Gastrocnemius medialis (tissue), 4 donors: ENCODE measurements at regions not wholly inside any gene's neighbourhood (a gene's known extent, or its start where the extent isn't known, plus 50 kb on each side); places are given as distances from the start of the nearest gene placed in this dataset.
"Not testable (repeated sequence)": the region's sequence is repeated elsewhere in the genome, so short reads cannot be mapped to it uniquely, and the experiment has no call there.

ENCODE experiments used
- ATAC-seq, 2 donors: fragments of 150-250 bp; one replicate each; pipeline ENCODE4 v1.9.1; 2016
- DNase-seq, 2 donors: peaks; one replicate each; pipeline ENCODE4 v3.0.0-alpha.2; 2019
- H3K27ac ChIP-seq, 4 donors: fragments of 200-600 bp; sonication (generic); 1 replicate in 1 of 4; 2 replicates in 3 of 4; pipeline ENCODE4 v1.5.1; 2016 to 2018; ENCODE audit warnings: mild to moderate bottlenecking in 2 of 4, moderate library complexity in 1 of 4
- H3K27me3 ChIP-seq, 3 donors: fragments of 200-600 bp; sonication (generic) in 2 of 3; 1 replicate in 1 of 3; 2 replicates in 2 of 3; pipeline versions ENCODE4 v1.5.1 to v1.6.0; 2016 to 2019; ENCODE audit warnings: mild to moderate bottlenecking in 1 of 3, moderate library complexity in 1 of 3
- H3K36me3 ChIP-seq, 2 donors: fragments of 200-600 bp; sonication (generic) in 1 of 2; one replicate each; pipeline ENCODE4 v1.5.1; 2017 to 2018
- H3K4me1 ChIP-seq, 2 donors: fragments of 200-600 bp; sonication (generic) in 1 of 2; one replicate each; pipeline ENCODE4 v1.5.1; 2016 to 2017; ENCODE audit warnings: mild to moderate bottlenecking in 2 of 2
- H3K4me3 ChIP-seq, 4 donors: fragments of 200-600 bp; sonication (generic) in 3 of 4; 1 replicate in 1 of 4; 2 replicates in 3 of 4; pipeline ENCODE4 v1.5.1; 2016 to 2019; ENCODE audit warnings: mild to moderate bottlenecking in 2 of 4
- H3K9me3 ChIP-seq, 3 donors: fragments of 200-600 bp; sonication (generic) in 2 of 3; 1 replicate in 1 of 3; 2 replicates in 2 of 3; pipeline ENCODE4 v1.5.1; 2016 to 2019
- CTCF ChIP-seq, 5 experiments: fragments of 450-650 bp in 3 of 5; fragments of 200-600 bp in 2 of 5; sonication (generic) in 2 of 5; IDR thresholded peaks in 4 of 5; conservative IDR thresholded peaks in 1 of 5; 1 replicate in 4 of 5; 2 replicates in 1 of 5; pipeline ENCODE4 v1.5.1; 2016 to 2019; ENCODE audit warnings: antibody characterized with exemption in 5 of 5, mild to moderate bottlenecking in 3 of 5, moderate library complexity in 3 of 5
- POLR2A ChIP-seq, 2 donors: fragments of 450-650 bp; IDR thresholded peaks; one replicate each; pipeline ENCODE4 v1.6.1; 2017; ENCODE audit warnings: antibody characterized with exemption in 2 of 2, mild to moderate bottlenecking in 2 of 2, moderate library complexity in 2 of 2
- in situ Hi-C, 4 donors: fragments of 200-750 bp; cut with MboI; loops; one replicate each; pipeline versions ENCODE4 v1.15.0 to v1.8.0; 2017; ENCODE audit warnings: low sequenced_read_pairs in 4 of 4
- intact Hi-C: fragments of 100-400 bp; cut with DNase I; formaldehyde crosslinking; loops from one replicate; pipeline ENCODE4 v1.15.1; 2023; ENCODE audit warnings: low total_unique reads

GRCh38 chr7:135872861-135873260, 104.3 kb downstream of the MTPN start:
- intact Hi-C loops, H3K27ac ChIP-seq, H3K9me3 ChIP-seq, ATAC-seq, DNase-seq, H3K27me3 ChIP-seq, in situ Hi-C loops, H3K36me3 ChIP-seq, H3K4me3 ChIP-seq, H3K4me1 ChIP-seq: not testable (repeated sequence)

GRCh38 chr7:135862586-135863340, 114.2 kb upstream of the FAM180A start:
- DNase-seq (no peak), ATAC-seq (no peak)
- Histone ChIP-seq H3K27ac (no peak overlapping the region), H3K4me3 (no peak overlapping the region), H3K36me3 (no peaks in the 10 kb centered on the region), H3K4me1 (no peaks in the 10 kb centered on the region), H3K27me3 (no peaks in the 10 kb centered on the region), H3K9me3 (no peaks in the 10 kb centered on the region)
- intact Hi-C loops: no loop called here
- no peak for TF ChIP-seq POLR2A (IDR thresholded peaks at IDR 0.05)
- no peak for TF ChIP-seq CTCF (IDR thresholded peaks at IDR 0.05 in 4 of 5, conservative IDR thresholded peaks at IDR 0.05 in 1 of 5)
- in situ Hi-C loops: no loop called here

GRCh38 chr7:135859538-135859937, 110.9 kb upstream of the FAM180A start:
- DNase-seq (no peak), ATAC-seq (no peak)
- no peaks in the 10 kb centered on the region for H3K27me3 ChIP-seq
- H3K9me3 ChIP-seq: no peaks in the 10 kb centered on the region
- intact Hi-C loops (no loop called here), in situ Hi-C loops (no loop called here)
- no peaks in the 10 kb centered on the region for H3K4me1 ChIP-seq
- TF ChIP-seq POLR2A (IDR thresholded peaks at IDR 0.05): no peak
- no peak for TF ChIP-seq CTCF (IDR thresholded peaks at IDR 0.05 in 4 of 5, conservative IDR thresholded peaks at IDR 0.05 in 1 of 5)
- no peaks in the 10 kb centered on the region for H3K36me3 ChIP-seq
- H3K27ac ChIP-seq: no peak overlapping the region
- no peak overlapping the region for H3K4me3 ChIP-seq

GRCh38 chr7:135858851-135859250, 110.2 kb upstream of the FAM180A start:
- no peak for ATAC-seq
- intact Hi-C loops (no loop called here), in situ Hi-C loops (no loop called here)
- Histone ChIP-seq H3K27ac (no peak overlapping the region), H3K27me3 (no peaks in the 10 kb centered on the region), H3K36me3 (no peaks in the 10 kb centered on the region), H3K4me1 (no peaks in the 10 kb centered on the region), H3K9me3 (no peaks in the 10 kb centered on the region), H3K4me3 (no peak overlapping the region)
- no peak for DNase-seq
- no peak for TF ChIP-seq CTCF (IDR thresholded peaks at IDR 0.05 in 4 of 5, conservative IDR thresholded peaks at IDR 0.05 in 1 of 5)
- no peak for TF ChIP-seq POLR2A (IDR thresholded peaks at IDR 0.05)

- Histone ChIP-seq H3K4me1 (no peaks in the 10 kb centered on the region), H3K27me3 (no peaks in the 10 kb centered on the region), H3K9me3 (no peaks in the 10 kb centered on the region), H3K36me3 (no peaks in the 10 kb centered on the region), H3K27ac (no peak overlapping the region), H3K4me3 (no peak overlapping the region)
- ATAC-seq (no peak), DNase-seq (no peak)
- in situ Hi-C loops: no loop called here
- intact Hi-C loops: no loop called here
- TF ChIP-seq POLR2A (IDR thresholded peaks at IDR 0.05) (no peak), CTCF (IDR thresholded peaks at IDR 0.05 in 4 of 5, conservative IDR thresholded peaks at IDR 0.05 in 1 of 5) (no peak)
Observed at GRCh38 chr7:135858379-135858778, 109.8 kb upstream of the FAM180A start.
